NCI-H748 treated with DMSO at 0.1 percent for 48 hours (cell line): ENCODE measurements at regions not wholly inside any gene's neighbourhood (a gene's known extent, or its start where the extent isn't known, plus 50 kb on each side); places are given as distances from the start of the nearest gene placed in this dataset.

Experiments used
- DNase-seq: peaks from one replicate; lab custom pipeline; 2025; lab: John Stamatoyannopoulos, UW

- DNase-seq = no peak
Observed at GRCh38 chr7:33661430-33662160, 243.7 kb upstream of the BMPER start.

- no peak for DNase-seq
Observed at GRCh38 chr7:33666531-33666930, 238.8 kb upstream of the BMPER start.

GRCh38 chr7:33667196-33667595 is 238.1 kb upstream of the BMPER start:
- no peak for DNase-seq

GRCh38 chr7:33669251-33669670 is 236.1 kb upstream of the BMPER start:
- DNase-seq = peak; percentile 82

GRCh38 chr7:33671531-33672262 is 233.6 kb upstream of the BMPER start:
- peak; percentile 8 for DNase-seq

- DNase-seq = no peak
Observed at GRCh38 chr7:33673029-33673700, 232.2 kb upstream of the BMPER start.

- no peak for DNase-seq
Observed at GRCh38 chr7:33674804-33675411, 230.4 kb upstream of the BMPER start.

GRCh38 chr7:33677556-33677955 is 227.8 kb upstream of the BMPER start:
- DNase-seq = no peak

- no peak for DNase-seq
Observed at GRCh38 chr7:33678569-33679335, 226.6 kb upstream of the BMPER start.

GRCh38 chr7:33680682-33681081 is 224.7 kb upstream of the BMPER start:
- no peak for DNase-seq

GRCh38 chr7:33685503-33685902 is 219.8 kb upstream of the BMPER start:
- DNase-seq = no peak

- DNase-seq = no peak
Observed at GRCh38 chr7:33685981-33686683, 219.2 kb upstream of the BMPER start.

GRCh38 chr7:33687625-33688024 is 217.7 kb upstream of the BMPER start:
- no peak for DNase-seq

- no peak for DNase-seq
Observed at GRCh38 chr7:33691180-33691579, 214.2 kb upstream of the BMPER start.

- no peak for DNase-seq
Observed at GRCh38 chr7:33692956-33693355, 212.4 kb upstream of the BMPER start.

- no peak for DNase-seq
Observed at GRCh38 chr7:33694006-33694405, 211.3 kb upstream of the BMPER start.

- DNase-seq = no peak
Observed at GRCh38 chr7:33697616-33698015, 207.7 kb upstream of the BMPER start.

- DNase-seq = no peak
Observed at GRCh38 chr7:33698041-33698440, 207.3 kb upstream of the BMPER start.

- no peak for DNase-seq
Observed at GRCh38 chr7:33698692-33699128, 206.6 kb upstream of the BMPER start.

- DNase-seq = no peak
Observed at GRCh38 chr7:33700001-33700899, 205.1 kb upstream of the BMPER start.
